ENCODE measurements at regions not wholly inside any gene's neighbourhood (a gene's known extent, or its start where the extent isn't known, plus 50 kb on each side); places are given as distances from the start of the nearest gene placed in this dataset.

GRCh38 chr2:145160855-145161254, 640.9 kb upstream of the ZEB2 start:
- TF ChIP-seq CTCF (conservative IDR thresholded peaks at IDR 0.05; ENCODE audit: low read depth, low read length): no peak
- TF ChIP-seq EZH2 (IDR thresholded peaks at IDR 0.05; ENCODE audit: low read length, unreplicated experiment): no peak
- no peak for TF ChIP-seq EZH2phosphoT487 (IDR thresholded peaks at IDR 0.05; ENCODE audit: borderline replicate concordance, low read length)

Measured in PC-3 (cell line).